HG03432 (cell line): ENCODE measurements at regions not wholly inside any gene's neighbourhood (a gene's known extent, or its start where the extent isn't known, plus 50 kb on each side); places are given as distances from the start of the nearest gene placed in this dataset.
"Not testable (repeated sequence)": the region's sequence is repeated elsewhere in the genome, so short reads cannot be mapped to it uniquely, and the experiment has no call there.

Experiments
- ATAC-seq: cut with Tn5 transposase; IDR thresholded peaks from one replicate; pipeline ENCODE4 v1.9.1; 2021; ENCODE audit warnings: mild to moderate bottlenecking, moderate library complexity; ENCODE audit not compliant: unreplicated experiment

GRCh38 chr7:153976745-153977144 lies 75.5 kb upstream of the DPP6 start:
- ATAC-seq: not testable (repeated sequence)

- ATAC-seq: not testable (repeated sequence)
Observed at GRCh38 chr7:153983186-153983585, 69.0 kb upstream of the DPP6 start.

DNA sequence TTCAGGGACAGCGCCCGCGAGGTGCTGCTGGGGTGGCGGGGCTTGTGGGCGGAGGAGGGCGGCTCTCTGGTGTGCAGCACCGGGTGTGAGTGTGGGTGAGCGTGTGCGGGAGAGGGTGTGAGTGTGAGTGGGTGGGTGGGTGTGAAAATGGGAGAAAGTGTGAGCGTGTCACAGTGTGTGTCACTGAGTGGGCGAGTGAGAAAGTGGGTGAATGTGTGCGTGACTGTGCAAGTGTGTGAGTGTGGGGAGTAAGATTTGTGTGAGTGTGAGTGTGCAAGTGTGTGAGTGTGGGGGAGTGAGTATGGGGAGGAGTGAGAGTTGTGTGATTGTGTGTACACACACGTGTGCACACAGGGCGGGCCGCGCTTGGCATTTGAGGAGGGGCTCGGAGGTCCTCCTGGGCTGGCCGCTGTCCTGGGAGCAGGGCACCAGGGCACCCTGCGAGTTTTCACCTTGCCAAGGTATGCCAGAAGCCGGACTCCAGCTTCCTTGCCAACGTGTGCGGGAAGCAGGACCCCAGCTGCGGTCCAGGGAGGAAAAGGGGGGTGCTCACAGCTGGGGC lies 63.1 kb upstream of the DPP6 start:
- not testable (repeated sequence) for ATAC-seq

DNA sequence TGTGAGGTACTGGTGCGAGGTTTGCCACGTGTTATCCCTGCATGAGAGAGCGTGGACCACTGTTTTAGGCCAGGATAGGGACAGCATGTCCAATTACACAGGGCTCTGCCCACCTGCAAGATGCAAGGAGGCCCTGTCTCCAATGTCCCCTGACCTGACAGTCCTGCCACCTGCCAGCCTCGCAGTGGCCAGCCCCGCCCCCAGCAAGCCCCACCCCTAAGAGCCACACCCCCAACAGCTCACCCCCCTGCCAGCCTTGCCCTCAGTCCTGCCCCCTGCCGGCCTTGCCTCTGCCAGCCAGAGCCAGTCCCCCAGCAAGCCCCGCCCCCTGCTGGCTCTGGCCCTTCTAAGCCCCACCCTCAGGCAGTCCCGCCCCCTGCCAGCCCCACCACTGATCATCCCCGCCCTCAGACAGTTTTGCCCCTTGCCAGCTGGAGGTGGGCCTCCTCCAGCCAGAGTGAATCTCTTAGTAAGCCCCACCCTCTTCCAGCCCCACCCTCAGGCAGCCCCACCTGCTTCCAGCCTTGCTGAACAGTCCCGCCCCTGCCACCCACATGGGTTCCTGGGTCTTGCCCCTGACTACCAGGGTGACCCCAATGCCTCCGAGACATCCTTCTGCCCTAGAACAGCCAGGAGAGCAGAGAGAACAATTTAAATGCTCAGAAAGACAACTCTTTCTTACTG lies 62.3 kb upstream of the DPP6 start:
- ATAC-seq: not testable (repeated sequence)

GRCh38 chr7:153991471-153991870 lies 60.7 kb upstream of the DPP6 start:
- ATAC-seq: not testable (repeated sequence)

- ATAC-seq: not testable (repeated sequence)
Observed at GRCh38 chr7:153993402-153993801, 58.8 kb upstream of the DPP6 start.

DNA sequence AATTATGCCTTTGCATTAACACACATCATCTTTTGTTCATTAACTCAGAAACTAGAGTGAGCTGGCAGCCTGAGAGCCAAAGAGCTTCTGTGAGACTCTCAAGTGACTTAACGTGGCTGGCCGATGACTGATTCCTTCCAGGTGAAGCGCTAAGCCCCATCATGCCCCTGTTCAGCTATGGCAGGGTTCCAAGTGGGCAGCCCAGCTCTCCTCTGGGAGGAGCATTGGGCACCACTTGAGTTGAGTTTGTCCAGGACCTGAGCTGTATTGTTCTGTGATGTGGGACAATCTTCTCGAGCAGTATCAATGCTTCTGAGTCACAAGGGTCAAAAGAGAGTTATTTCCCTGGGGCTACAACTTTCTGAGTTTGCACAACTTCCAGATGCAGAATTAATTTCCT lies 53.3 kb upstream of the DPP6 start:
- not testable (repeated sequence) for ATAC-seq
